ENCODE measurements at regions not wholly inside any gene's neighbourhood (a gene's known extent, or its start where the extent isn't known, plus 50 kb on each side); places are given as distances from the start of the nearest gene placed in this dataset.

- no peak overlapping the region for H3K27ac ChIP-seq (ENCODE audit: low read depth, low read length, poor library complexity, severe bottlenecking)
- intact Hi-C loops (cut with micrococcal nuclease; ENCODE audit: unreplicated experiment): no loop called here
Observed at GRCh38 chr10:106405141-106405540, 759.4 kb downstream of the SORCS1 start.

GRCh38 chr10:106402458-106402857 is 762.0 kb downstream of the SORCS1 start:
- no peaks in the 10 kb centered on the region for H3K79me2 ChIP-seq (ENCODE audit: insufficient read depth, low read depth, low read length)
- H3K4me2 ChIP-seq (ENCODE audit: low read length): no peak overlapping the region
- intact Hi-C loops (cut with micrococcal nuclease; ENCODE audit: unreplicated experiment): no loop called here
- H2AFZ ChIP-seq (ENCODE audit: low read length): no peak overlapping the region
- H3K27ac ChIP-seq (ENCODE audit: low read depth, low read length, poor library complexity, severe bottlenecking): no peak overlapping the region
- H3K36me3 ChIP-seq (ENCODE audit: insufficient read depth, low read length): no peaks in the 10 kb centered on the region
- CTCF ChIA-PET (ENCODE audit: unreplicated experiment): no interaction called here
- H3K9me3 ChIP-seq (ENCODE audit: low read length): no peaks in the 10 kb centered on the region
- no peaks in the 10 kb centered on the region for H4K20me1 ChIP-seq (ENCODE audit: insufficient read depth, low read length)
- POLR2A ChIA-PET: no interaction called here
- no peaks in the 10 kb centered on the region for H3K9me2 ChIP-seq (ENCODE audit: insufficient read depth, low read length)
- H3K4me3 ChIP-seq (ENCODE audit: low read depth, low read length, poor library complexity, severe bottlenecking): no peak overlapping the region
- no TSS peak for BruUV-seq (replicated peaks)
- no peak for TF ChIP-seq CTCF (conservative IDR thresholded peaks at IDR 0.05; ENCODE audit: low read length)
- no peak for TF ChIP-seq EZH2phosphoT487 (IDR thresholded peaks at IDR 0.05; ENCODE audit: borderline replicate concordance, low read depth, low read length)
- DNase-seq (ENCODE audit: low spot score): no peak
- H3K4me1 ChIP-seq (ENCODE audit: insufficient read depth, low read length, poor library complexity, severe bottlenecking): no peaks in the 10 kb centered on the region

More at GRCh38 chr10:106405141-106405540, 759.4 kb downstream of the SORCS1 start:
- Histone ChIP-seq H3K4me3 (ENCODE audit: low read depth, low read length, poor library complexity, severe bottlenecking) (no peak overlapping the region), H3K4me2 (ENCODE audit: low read length) (no peak overlapping the region), H3K9me2 (ENCODE audit: insufficient read depth, low read length) (no peaks in the 10 kb centered on the region), H3K4me1 (ENCODE audit: insufficient read depth, low read length, poor library complexity, severe bottlenecking) (no peaks in the 10 kb centered on the region), H2AFZ (ENCODE audit: low read length) (no peak overlapping the region), H4K20me1 (ENCODE audit: insufficient read depth, low read length) (no peaks in the 10 kb centered on the region), H3K36me3 (ENCODE audit: insufficient read depth, low read length) (no peaks in the 10 kb centered on the region), H3K79me2 (ENCODE audit: insufficient read depth, low read depth, low read length) (no peaks in the 10 kb centered on the region), H3K9me3 (ENCODE audit: low read length) (no peaks in the 10 kb centered on the region)
- POLR2A ChIA-PET: interaction anchor here (0.9 kb wide), 1 partner anchor 28 kb away, joined by 3 read pairs; no protein-coding TSS in a partner anchor
- DNase-seq (ENCODE audit: low spot score): no peak
- TF ChIP-seq CTCF (conservative IDR thresholded peaks at IDR 0.05; ENCODE audit: low read length): no peak
- no peak for TF ChIP-seq EZH2phosphoT487 (IDR thresholded peaks at IDR 0.05; ENCODE audit: borderline replicate concordance, low read depth, low read length)
- BruUV-seq (replicated peaks): no TSS peak
- CTCF ChIA-PET (ENCODE audit: unreplicated experiment): no interaction called here

- H2AFZ ChIP-seq (ENCODE audit: low read length): no peak overlapping the region
- no peaks in the 10 kb centered on the region for H3K4me1 ChIP-seq (ENCODE audit: insufficient read depth, low read length, poor library complexity, severe bottlenecking)
- BruUV-seq (replicated peaks): no TSS peak
- no peaks in the 10 kb centered on the region for H3K36me3 ChIP-seq (ENCODE audit: insufficient read depth, low read length)
- no peak for TF ChIP-seq CTCF (conservative IDR thresholded peaks at IDR 0.05; ENCODE audit: low read length)
- TF ChIP-seq EZH2phosphoT487 (IDR thresholded peaks at IDR 0.05; ENCODE audit: borderline replicate concordance, low read depth, low read length): no peak
- DNase-seq (ENCODE audit: low spot score): no peak
- no peak overlapping the region for H3K27ac ChIP-seq (ENCODE audit: low read depth, low read length, poor library complexity, severe bottlenecking)
- H4K20me1 ChIP-seq (ENCODE audit: insufficient read depth, low read length): no peaks in the 10 kb centered on the region
- no peaks in the 10 kb centered on the region for H3K9me2 ChIP-seq (ENCODE audit: insufficient read depth, low read length)
- intact Hi-C loops (cut with micrococcal nuclease; ENCODE audit: unreplicated experiment): no loop called here
- CTCF ChIA-PET (ENCODE audit: unreplicated experiment): no interaction called here
- H3K79me2 ChIP-seq (ENCODE audit: insufficient read depth, low read depth, low read length): no peaks in the 10 kb centered on the region
- no peaks in the 10 kb centered on the region for H3K9me3 ChIP-seq (ENCODE audit: low read length)
- no peak overlapping the region for H3K4me2 ChIP-seq (ENCODE audit: low read length)
- POLR2A ChIA-PET: no interaction called here
- H3K4me3 ChIP-seq (ENCODE audit: low read depth, low read length, poor library complexity, severe bottlenecking): no peak overlapping the region
Observed at GRCh38 chr10:106401967-106402366, 762.5 kb downstream of the SORCS1 start.
